ENCODE measurements at regions not wholly inside any gene's neighbourhood (a gene's known extent, or its start where the extent isn't known, plus 50 kb on each side); places are given as distances from the start of the nearest gene placed in this dataset.

DNA sequence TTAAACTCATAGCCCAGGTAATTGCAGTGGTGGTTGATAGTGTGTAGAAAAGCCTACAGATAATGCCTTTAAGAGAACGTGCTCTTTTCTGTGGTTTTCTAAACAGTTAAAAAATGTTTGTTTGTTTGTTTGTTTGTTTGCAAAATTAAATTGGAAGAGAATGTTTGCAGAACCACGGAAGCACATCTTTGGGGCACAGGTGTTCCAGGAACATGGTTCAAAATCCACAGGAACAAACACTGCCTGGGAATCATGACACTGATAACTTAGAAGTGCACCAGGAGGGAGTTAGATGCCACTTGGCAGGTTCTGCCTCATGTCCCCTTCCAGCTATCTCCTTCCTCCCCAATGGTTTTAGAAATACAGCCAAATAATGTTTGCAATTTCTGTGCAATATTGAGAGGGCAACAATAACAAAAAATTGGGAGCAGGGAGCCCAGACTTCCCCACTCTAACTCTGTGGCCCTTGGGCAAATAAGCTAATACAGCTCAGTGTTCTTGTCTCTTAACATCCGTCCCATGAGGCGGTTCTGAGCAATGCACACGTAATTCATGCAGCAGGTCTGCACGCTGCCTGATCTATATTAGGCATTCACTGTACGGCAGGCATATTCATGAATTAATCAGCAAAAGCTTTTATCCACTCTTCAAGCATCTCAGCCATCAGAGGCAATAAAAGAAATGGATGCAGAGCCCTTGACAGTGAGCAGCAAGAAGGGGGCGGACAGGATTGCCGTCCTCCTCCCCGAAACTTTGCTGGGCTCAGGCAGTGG lies 274.3 kb upstream of the FOXQ1 start:
- no peak for DNase-seq (ENCODE audit: low read depth in 2 of 2)

DNA sequence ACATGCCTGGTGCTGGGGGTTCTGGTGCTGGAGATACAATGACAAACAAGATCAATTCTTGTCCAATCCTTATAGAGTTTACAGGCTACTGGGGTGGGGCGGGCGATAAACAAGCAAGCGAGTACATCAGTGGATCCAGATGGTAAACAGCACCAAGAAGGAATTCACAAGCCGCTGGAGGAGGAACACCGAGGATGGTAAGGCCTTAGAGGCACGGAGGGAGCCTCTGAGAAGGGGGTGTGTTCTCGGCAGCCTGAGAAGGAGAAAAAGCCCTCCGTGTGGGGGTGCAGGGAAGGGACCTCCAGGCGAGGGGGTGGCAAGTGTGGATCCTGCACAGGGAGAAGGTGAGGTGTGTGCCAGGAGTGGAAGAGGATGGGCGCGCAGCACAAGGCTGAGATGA lies 276.5 kb upstream of the FOXQ1 start:
- DNase-seq (ENCODE audit: low read depth in 2 of 2), result no peak

DNA sequence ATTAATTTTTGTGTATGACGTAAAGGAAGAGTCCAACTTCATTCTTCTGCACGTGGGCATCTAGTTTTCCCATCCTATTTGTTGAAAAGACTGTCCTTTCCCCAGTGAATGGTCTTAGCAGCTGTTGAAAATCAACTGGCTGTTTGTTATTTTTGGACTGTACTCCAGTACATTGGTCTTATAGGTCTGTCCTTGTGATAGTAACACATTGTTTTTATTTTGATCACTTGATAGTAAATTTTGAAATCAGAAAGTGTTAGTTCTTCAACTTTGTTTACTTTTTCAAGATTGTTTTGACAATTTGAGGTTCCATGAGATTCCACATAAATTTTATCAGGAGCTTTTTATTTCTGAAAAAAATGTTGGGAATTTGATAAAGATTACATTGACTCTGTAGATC lies 280.2 kb upstream of the FOXQ1 start:
- no peak for DNase-seq (ENCODE audit: low read depth in 2 of 2)

DNA sequence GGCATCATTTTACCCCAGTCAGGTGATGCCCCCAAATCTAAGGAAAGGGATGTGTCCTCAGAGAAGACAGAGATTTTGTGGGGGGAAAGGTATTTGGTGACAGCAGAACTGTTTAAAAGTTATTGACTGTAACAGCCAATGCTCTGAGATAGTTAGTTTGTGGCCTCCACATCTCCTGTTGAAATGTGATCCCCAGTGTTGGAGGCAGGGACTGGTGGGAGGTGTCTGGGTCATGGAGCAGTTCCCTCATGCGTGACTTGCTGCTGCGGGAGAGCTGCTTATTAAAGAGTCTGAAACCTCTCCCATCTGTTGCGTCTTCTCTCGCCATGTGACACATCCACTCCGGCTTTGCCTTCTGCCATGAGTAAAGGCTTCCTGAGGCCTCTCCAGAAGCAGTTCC lies 282.8 kb upstream of the FOXQ1 start:
- DNase-seq (ENCODE audit: low read depth in 2 of 2), result no peak

DNA sequence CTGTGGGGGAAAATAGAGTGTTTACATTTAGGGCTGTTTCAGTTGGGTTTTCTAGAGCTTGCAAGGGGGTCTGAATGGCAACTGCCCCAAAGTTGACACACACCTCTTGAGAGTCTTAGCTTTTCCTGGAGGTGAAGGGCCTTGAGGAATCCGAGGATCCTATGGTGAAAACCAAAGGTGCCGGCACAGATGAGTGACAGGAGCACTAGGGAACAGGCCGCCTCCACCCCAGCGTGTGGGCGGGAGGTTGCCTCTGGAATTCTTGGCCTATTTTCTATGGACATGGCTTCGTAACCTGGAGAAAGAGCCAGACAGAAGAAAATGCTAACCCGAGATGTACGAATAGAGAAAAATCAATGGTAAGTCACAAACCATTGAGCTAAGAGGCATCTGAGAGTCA lies 283.2 kb upstream of the FOXQ1 start:
- no peak for DNase-seq (ENCODE audit: low read depth in 2 of 2)

DNA sequence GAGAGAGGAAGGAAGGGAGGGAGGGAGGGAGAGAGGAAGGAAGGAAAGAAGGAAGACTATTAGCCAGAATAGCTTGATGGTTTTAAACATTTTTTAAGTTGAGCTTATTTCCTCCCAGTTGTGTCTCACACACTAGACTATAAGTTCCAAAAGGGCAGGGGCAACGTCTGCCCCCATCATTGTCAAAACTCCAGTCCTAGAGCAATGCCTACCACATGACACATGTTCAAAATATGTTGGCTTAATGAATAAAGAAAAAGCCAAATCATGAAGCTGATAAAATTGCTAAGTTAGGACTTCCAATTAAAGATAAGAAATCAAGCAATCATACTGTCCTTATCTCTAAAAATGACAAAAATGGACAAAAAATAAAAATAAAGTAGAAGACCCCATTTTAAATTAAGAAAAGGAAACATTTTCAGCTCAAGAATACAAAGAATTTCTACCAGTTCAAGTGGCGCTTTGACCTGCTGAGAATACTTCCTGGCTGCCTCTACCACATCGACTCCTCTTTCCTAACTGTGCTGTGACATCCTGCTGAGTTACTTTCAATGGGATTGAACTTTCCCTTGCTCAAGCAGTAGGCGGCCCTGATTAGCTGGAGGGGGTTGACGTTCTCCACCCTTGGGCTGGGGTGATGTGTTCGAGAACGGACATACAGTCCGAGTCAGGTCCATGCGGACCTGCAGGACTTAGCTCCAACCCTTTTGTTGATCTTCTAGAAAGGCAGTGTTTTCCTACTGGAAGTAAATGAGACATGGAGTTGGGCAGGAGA lies 283.9 kb upstream of the FOXQ1 start:
- DNase-seq (ENCODE audit: low read depth in 2 of 2), result no peak

DNA sequence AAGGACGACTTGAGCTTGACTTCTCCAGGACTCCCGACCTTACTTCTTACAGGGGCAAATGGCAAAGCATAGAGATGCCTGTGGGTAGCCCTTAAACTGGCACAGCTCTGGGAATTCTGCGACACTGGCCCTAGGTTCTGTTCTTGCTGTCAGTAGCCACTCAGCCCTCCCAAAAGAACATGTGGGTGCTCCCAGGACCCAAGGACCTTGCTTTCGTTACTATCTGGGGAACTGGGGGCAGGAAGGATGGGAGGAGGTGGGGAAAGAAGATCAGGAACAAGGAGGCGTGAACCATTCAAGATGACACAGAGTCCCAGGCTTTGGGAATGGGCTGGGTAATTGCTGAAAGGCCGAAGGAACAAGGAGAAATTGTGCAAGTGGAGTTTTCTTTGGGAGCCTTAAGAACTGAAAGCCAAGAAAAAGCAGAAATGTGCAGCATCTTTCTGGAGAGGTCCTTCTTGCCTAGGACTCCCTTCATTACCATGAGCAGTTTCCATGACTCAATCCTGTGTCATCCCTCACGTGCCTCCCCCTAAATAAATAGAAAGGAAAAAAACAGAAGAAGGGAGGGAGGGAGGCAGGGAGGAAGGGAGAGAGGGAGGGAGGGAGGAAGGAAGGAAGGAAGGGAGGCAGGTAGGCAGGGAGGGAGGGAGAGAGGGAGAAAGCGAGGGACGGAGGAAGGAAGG lies 284.6 kb upstream of the FOXQ1 start:
- no peak for DNase-seq (ENCODE audit: low read depth in 2 of 2)

DNA sequence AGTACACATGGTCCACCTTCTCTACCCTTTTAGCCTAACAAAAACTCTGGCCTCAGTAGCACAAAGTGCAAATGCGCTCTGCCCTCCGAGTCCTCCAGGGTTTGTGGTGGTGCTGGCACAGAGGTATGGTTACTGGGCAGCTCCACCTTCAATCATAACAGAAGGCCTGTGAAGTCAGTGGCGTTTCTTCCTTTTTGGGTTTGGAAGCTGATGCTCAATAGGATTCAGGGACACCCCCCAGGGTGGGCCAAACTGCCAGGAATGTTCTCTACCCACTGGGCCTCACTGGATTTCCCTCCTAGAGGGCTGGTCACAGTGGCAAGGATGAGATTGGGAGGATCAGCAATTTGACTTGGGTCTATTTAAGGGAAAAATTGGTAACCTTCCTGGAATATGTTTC lies 286.1 kb upstream of the FOXQ1 start:
- DNase-seq (ENCODE audit: low read depth in 2 of 2), result no peak

DNA sequence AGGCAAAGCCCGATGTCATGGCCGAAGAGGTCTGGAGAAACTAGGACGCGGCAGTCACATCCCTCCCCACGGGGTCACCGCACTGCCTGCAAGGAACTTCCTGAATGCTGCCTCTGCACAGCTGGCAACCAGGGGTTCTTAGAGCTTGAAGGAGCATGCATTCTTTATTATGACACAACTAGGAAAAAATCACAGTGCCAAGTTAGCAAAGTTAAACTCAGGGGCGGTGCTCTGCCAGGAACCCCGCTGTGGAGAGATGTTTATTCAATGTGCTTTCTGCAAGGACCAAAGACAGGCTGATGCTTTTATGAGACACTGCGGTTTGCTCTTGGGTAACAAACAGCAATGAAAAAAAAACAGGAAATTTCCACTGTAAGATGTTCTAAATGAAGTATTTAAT lies 287.3 kb upstream of the FOXQ1 start:
- no peak for DNase-seq (ENCODE audit: low read depth in 2 of 2)

DNA sequence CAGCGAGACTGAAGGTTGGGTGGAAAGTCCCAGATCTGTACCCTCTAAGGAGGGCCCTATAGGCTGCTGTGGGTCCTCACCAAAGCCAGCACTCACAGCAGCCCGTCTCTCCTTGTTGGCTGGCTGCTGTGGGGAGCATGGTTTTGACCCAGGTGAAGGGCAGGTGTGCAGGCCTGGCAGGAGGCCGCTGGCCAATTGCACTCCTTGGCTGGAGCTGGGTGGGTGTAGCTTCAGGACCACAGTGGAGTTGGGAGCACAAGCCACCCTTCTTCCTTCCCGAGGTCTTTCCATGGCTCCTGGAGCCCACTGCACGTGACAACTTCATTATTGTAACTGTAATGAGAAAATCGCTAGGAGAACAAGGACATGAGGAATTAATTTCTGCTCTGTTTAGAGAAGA lies 287.7 kb upstream of the FOXQ1 start:
- no peak for DNase-seq (ENCODE audit: low read depth in 2 of 2)

DNA sequence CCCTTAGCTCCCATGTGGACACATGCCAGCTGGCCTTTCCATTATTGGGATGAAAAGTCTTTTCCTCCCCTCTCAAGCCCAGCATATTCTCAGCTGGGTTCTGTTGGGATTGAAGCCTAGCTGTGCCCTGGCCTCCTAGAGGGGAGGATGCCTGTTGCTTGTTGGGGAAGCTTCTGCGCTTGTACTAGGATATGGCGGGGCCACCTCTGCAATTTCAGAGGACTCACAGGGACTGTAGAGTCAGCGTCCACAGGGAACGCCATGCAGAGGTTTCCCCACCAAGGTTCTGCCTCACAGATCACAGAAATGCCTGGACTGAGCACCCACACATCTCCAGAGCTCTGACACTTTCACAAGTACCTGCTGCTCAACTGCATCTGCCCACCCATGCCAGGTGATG lies 288.7 kb upstream of the FOXQ1 start:
- DNase-seq (ENCODE audit: low read depth in 2 of 2), result no peak

DNA sequence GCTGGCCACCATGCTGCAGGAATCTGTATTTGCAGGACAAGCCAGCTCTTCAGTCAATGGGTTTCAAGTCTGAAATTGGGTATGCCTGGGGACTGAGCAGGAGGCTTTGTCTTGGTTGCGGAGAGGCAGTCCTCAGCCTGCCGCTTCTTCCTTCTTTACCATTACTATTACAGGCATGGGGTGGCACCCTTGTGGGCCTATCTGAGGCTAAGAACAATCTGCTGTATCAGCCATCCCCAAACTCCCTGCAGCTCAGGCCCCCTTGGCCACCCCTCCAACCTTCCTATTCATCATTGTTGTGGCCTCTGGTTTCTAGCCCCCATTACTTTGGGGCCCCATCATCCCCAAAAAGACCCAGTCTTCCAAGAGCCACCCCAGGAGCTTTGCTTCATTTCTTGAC lies 289.2 kb upstream of the FOXQ1 start:
- DNase-seq (ENCODE audit: low read depth in 2 of 2), result no peak

DNA sequence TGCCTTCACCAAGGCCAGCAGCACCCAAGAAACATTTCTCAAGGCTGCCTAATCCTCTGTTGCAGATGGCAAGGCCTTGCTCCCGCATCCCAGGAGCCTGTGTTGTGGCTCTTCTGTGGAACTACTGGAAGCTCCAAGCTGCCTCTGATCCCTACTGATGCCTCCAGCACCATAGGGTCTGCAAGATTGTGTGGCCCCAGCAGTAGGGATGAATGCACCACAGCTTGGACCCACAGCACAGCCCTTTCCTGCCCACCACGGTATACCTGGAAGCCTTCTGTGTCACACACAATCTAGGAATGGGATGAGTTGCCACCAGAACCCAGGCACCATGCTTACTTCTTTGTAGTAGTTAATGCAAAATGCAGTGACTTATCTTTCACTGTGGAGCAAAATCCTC lies 291.1 kb upstream of the FOXQ1 start:
- no peak for DNase-seq (ENCODE audit: low read depth in 2 of 2)

DNA sequence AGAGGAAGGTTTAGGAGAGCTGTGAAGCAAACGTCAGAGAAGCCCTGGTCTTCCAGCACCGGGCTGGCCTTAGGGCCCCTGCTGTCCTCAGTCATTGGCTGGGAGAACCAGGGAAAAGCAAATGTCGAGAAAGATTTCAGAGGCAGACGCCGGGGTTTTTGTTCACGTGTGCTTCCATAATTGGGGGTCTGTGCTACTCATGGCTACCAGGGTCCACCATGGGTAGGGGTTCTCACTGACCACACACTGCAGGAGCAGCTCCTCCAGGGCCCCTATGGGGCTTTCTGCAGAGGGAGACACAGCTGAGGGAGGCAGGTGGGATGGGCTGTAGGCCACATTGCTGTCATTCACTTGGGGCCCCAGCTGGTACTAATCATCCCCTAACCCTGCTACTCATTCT lies 291.8 kb upstream of the FOXQ1 start:
- no peak for DNase-seq (ENCODE audit: low read depth in 2 of 2)

DNA sequence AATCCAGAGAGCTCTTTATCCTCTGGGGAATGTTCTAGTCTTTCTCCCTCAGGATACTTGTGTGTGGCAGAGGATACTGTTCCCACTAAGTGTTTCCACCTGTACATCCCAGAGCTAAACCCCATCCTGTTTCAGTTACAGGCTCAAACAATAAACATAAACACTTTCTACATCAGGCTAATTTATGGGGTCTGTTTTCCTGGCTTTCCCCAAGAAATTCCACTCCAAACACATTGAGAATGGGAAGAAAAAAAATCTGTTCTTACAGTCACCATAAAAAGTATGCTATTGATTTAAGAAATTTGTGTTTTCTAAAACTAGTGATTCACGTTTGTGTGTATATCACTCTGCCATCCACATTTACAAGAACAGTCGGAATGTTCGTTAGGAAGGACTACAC lies 293.9 kb upstream of the FOXQ1 start:
- DNase-seq (ENCODE audit: low read depth in 2 of 2), result no peak

DNA sequence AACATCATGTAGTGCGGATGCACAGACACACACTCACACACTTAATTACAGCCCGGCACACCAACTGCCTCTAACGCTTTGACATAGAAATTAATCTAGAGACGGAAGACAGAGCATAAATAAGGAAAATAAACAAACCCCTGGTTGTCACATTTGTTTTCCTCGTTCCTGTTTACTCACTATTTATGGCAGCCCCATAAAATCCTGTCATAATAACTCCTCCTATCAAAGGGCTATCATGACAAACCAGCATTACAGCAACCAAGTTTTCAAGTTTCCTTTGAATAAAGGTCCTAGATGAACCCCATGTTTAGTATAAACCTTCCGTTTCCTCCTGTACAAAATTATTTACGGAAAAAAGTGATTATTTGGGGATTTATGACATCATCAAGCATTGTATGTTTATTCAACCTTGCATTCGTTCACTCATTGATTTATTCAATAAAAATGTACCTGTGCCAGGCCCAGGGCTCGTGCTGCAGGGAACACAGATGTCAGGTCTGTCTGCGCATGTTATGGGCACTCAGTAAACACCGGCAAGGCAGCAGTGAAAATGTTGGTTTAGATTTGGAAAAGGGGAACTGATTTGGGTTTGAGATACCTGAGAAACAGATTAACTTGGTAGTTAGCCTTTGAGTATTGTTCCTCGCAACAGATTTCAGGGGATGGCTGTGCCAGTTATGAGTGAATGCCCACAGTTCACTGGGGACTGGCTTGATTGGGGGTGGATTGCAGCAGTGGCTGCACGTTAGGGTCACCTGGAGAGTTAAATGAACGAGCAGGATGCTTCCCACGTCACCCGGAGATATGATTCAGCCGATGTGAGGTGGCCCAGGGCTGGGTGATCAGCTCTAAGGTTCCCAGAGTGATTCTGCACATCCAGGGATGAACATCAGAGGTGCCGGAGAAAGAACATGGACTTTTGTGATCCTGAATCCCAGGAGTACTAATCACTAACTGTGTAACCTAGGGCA lies 295.3 kb upstream of the FOXQ1 start:
- DNase-seq (ENCODE audit: low read depth in 2 of 2), result no peak

DNA sequence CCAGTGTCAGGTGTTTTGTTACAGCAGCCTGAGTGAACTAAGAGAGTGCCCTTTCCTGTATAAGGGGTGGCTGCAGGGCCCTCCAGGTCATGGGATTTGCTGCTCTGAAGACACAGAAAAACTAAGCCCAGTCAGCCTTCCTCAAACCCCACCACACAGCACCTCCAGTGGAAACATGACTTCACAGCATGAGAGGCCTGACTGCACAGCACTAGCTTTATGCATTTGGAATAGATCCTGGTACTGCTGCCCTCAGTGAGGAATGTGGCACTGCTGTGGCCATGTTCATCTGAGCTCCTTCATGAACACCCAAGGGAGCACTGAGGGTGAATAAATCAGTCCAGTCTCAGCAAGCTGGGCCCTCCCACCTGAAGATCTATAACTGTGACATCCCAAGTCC lies 296.1 kb upstream of the FOXQ1 start:
- no peak for DNase-seq (ENCODE audit: low read depth in 2 of 2)

DNA sequence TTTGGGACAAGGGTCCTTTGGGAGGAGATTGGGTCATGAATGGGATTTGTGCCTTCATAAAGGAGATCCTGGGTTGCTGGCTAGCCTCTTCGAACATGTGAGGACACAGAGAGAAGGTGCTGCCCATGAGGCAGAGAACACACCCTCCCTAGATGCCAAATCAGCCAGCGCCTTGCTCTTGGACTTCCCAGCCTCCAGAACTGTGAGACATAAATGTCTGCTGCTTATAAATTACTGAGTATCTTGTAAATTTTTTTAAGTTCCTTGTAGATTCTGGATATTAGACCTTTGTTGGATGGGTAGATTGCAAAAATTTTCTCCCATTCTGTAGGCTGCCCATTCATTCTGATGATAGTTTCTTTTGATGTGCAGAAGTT lies 297.5 kb upstream of the FOXQ1 start:
- no peak for DNase-seq (ENCODE audit: low read depth in 2 of 2)

DNA sequence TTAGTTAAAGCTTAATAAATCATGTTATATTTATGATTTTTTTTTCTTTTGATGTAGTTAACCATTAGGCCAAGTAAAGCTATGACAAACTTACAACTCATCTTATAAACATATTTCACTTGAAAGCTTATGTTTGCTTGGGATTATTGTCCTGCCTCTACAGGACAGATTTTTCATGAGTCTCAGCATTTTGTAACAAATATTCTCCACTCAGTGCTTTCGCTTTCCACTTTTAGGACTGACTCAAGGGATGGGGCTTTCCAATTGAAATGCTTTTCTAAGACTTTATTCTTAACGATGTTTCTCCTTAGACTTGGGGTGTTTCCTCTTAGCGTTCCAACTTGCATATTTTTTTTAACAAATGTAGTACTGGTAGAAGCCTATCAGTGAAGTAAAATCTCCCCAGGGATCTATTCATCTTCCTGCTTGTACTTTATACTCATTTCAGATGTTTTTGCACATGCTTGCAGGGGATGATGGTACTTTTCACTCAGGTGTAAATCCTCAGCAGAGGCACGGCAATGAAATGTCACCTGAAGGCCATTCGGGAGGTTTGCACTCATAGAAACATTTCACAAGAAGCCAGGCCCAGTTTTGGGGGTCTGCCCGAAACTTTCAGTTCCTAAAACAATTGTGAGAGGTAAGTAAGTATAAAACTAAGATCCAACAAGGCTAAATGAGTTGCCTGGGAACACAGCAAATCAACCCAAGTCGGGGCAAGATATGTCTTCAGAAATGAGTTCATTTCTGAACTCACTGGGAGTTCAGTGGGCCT lies 298.1 kb upstream of the FOXQ1 start:
- DNase-seq (ENCODE audit: low read depth in 2 of 2), result no peak

DNA sequence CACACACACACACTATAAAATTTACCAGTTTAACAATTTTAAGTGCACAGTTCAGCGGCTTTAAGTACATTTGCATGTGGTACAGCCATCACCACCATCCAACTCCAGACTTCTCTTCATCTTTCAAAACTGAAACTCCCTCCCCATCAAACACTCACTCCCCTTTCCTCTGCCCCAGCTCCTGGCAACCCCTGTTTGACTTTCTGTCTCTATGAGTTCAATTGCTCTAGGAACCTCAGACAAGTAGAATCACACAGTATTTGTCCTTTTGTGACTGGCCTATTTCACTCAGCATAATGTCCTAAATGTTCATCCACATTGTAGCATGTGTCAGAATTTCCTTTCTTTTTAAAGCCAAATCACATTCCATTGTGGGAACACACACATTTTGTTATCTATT lies 302.8 kb upstream of the FOXQ1 start:
- DNase-seq (ENCODE audit: low read depth in 2 of 2), result no peak

DNA sequence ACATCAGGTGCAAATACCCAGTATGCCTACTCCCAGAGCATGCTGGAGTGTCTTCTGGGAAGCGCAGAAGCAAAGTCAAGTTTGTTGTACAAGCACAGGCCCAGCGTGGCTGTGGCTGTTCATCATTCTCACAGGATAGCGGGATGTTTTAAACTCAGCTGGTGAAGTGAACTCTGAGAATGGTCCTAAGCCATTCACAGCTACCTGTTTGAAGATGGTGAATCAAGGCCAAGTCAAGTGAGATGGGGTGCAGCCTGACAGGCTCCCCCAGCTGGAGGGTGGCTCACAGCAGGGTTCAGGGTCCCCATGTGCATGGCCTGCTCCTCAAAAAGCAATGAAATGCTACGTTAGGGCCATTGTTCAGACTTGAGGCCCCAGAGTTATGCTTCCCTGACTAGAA lies 304.7 kb upstream of the FOXQ1 start:
- DNase-seq (ENCODE audit: low read depth in 2 of 2), result no peak

Data from stimulated activated CD4-positive, alpha-beta T cell treated with anti-CD3 and anti-CD28 coated beads, Interleukin-15, amount 100 ng/mL, for 48 hours (primary cell).